H9 (cell line): ENCODE measurements at regions not wholly inside any gene's neighbourhood (a gene's known extent, or its start where the extent isn't known, plus 50 kb on each side); places are given as distances from the start of the nearest gene placed in this dataset.

Experiments
- DNase-seq: peaks from one replicate; pipeline ENCODE4 v3.0.0-alpha.2; 2017
- H2AFZ ChIP-seq: one replicate; pipeline ENCODE4 v1.6.1; 2013; ENCODE audit warnings: mild to moderate bottlenecking, low read length, control low read depth, moderate library complexity
- H2AK5ac ChIP-seq: 2 replicates; pipeline ENCODE4 v1.6.1; 2013; ENCODE audit warnings: low read length, control low read depth, mixed read lengths; ENCODE audit not compliant: insufficient read length
- H2BK120ac ChIP-seq: one replicate; pipeline ENCODE4 v1.6.1; 2013; ENCODE audit warnings: low read depth, mild to moderate bottlenecking, low read length, control low read depth, inconsistent platforms; ENCODE audit not compliant: poor library complexity, severe bottlenecking
- H2BK12ac ChIP-seq: 2 replicates; pipeline ENCODE4 v1.6.1; 2013; ENCODE audit warnings: low read length, control low read depth, mixed read lengths, low read depth; ENCODE audit not compliant: insufficient read length
- H2BK15ac ChIP-seq: 2 replicates; pipeline ENCODE4 v1.6.1; 2013; ENCODE audit warnings: low read depth, low read length, control low read depth
- H2BK20ac ChIP-seq: one replicate; pipeline ENCODE4 v1.6.1; 2013; ENCODE audit warnings: low read depth, mild to moderate bottlenecking, low read length, control low read depth, inconsistent platforms; ENCODE audit not compliant: poor library complexity, severe bottlenecking
- H2BK5ac ChIP-seq: 2 replicates; pipeline ENCODE4 v1.6.1; 2013; ENCODE audit warnings: low read length, control low read depth, mixed read lengths; ENCODE audit not compliant: insufficient read length
- H3K14ac ChIP-seq: 2 replicates; pipeline ENCODE4 v1.6.1; 2013; ENCODE audit warnings: low read length, control low read depth; ENCODE audit not compliant: insufficient read depth
- H3K18ac ChIP-seq: 2 replicates; pipeline ENCODE4 v1.6.1; 2013; ENCODE audit warnings: low read depth, mild to moderate bottlenecking, mixed read lengths, low read length, control low read depth; ENCODE audit not compliant: insufficient read length
- H3K23ac ChIP-seq: 2 replicates; pipeline ENCODE4 v1.6.1; 2013; ENCODE audit warnings: low read length, control low read depth, mixed read lengths, low read depth; ENCODE audit not compliant: insufficient read length
- H3K23me2 ChIP-seq: 2 replicates; pipeline ENCODE4 v1.6.1; 2013; ENCODE audit warnings: low read depth, mild to moderate bottlenecking, mixed read lengths, low read length, control low read depth; ENCODE audit not compliant: insufficient read length, poor library complexity, severe bottlenecking
- H3K27ac ChIP-seq: 2 replicates; pipeline ENCODE4 v1.5.1; 2013; ENCODE audit warnings: low read length, control low read depth, mixed read lengths, low read depth; ENCODE audit not compliant: insufficient read length
- H3K27me3 ChIP-seq: 2 replicates; pipeline ENCODE4 v1.6.1; 2013; ENCODE audit warnings: low read length, control low read depth, inconsistent platforms; ENCODE audit not compliant: insufficient read depth
- H3K4ac ChIP-seq: 2 replicates; pipeline ENCODE4 v1.6.1; 2013; ENCODE audit warnings: low read depth, mild to moderate bottlenecking, control low read depth, inconsistent platforms, low read length, moderate library complexity
- H3K4me1 ChIP-seq: 2 replicates; pipeline ENCODE4 v1.6.1; 2013; ENCODE audit warnings: low read length, control low read depth, inconsistent platforms; ENCODE audit not compliant: insufficient read depth
- H3K4me2 ChIP-seq: 2 replicates; pipeline ENCODE4 v1.6.1; 2013; ENCODE audit warnings: low read length, control low read depth, mixed read lengths; ENCODE audit not compliant: insufficient read length, insufficient read depth
- H3K56ac ChIP-seq: 2 replicates; pipeline ENCODE4 v1.6.1; 2013; ENCODE audit warnings: low read depth, mild to moderate bottlenecking, mixed read lengths, low read length, control low read depth; ENCODE audit not compliant: insufficient read length
- H3K79me1 ChIP-seq: 2 replicates; pipeline ENCODE4 v1.6.1; 2013; ENCODE audit warnings: low read depth, mild to moderate bottlenecking, moderate library complexity, low read length, control low read depth, inconsistent platforms; ENCODE audit not compliant: insufficient read depth, poor library complexity, severe bottlenecking
- H3K79me2 ChIP-seq: 2 replicates; pipeline ENCODE4 v1.6.1; 2013; ENCODE audit warnings: low read length, control low read depth, inconsistent platforms; ENCODE audit not compliant: insufficient read depth
- H3K9ac ChIP-seq: 2 replicates; pipeline ENCODE4 v1.6.1; 2013; ENCODE audit warnings: low read length, control low read depth, mixed read lengths; ENCODE audit not compliant: insufficient read length; ENCODE audit errors: extremely low read depth
- H3K9me3 ChIP-seq: one replicate; pipeline ENCODE4 v1.6.1; 2013; ENCODE audit warnings: low read depth, low read length, inconsistent platforms; ENCODE audit not compliant: control insufficient read depth
- H3T11ph ChIP-seq: one replicate; pipeline ENCODE4 v1.6.1; 2013; ENCODE audit warnings: mild to moderate bottlenecking, low read length, control low read depth, inconsistent platforms
- H4K20me1 ChIP-seq: one replicate; pipeline ENCODE4 v1.6.1; 2013; ENCODE audit not compliant: control insufficient read depth, insufficient read length, insufficient read depth
- H4K5ac ChIP-seq: 2 replicates; pipeline ENCODE4 v1.6.1; 2013; ENCODE audit warnings: low read depth, mild to moderate bottlenecking, mixed read lengths, low read length, control low read depth; ENCODE audit not compliant: insufficient read length
- H4K8ac ChIP-seq: replicated peaks from 2 replicates; pipeline ENCODE4 v1.6.1; 2013; ENCODE audit warnings: low read length, control low read depth, mixed read lengths, low read depth; ENCODE audit not compliant: insufficient read length
- H4K91ac ChIP-seq: 2 replicates; pipeline ENCODE4 v1.6.1; 2013; ENCODE audit warnings: low read depth, mild to moderate bottlenecking, moderate library complexity, mixed read lengths, low read length, control low read depth; ENCODE audit not compliant: insufficient read length
- H3K27ac Mint-ChIP-seq, 3 experiments: 2 replicates in 2 of 3; 3 replicates in 1 of 3; pipeline ENCODE4 v1.8.0; 2020 to 2021; ENCODE audit warnings: mixed read lengths in 3 of 3, mild to moderate bottlenecking in 1 of 3, moderate library complexity in 1 of 3
- H3K27me3 Mint-ChIP-seq: 2 replicates; pipeline ENCODE4 v1.8.0; 2021; ENCODE audit warnings: low read depth, mild to moderate bottlenecking, moderate library complexity, mixed read lengths
- H3K36me3 Mint-ChIP-seq, 3 experiments: 2 replicates in 2 of 3; 3 replicates in 1 of 3; pipeline ENCODE4 v1.8.0; 2020 to 2021; ENCODE audit warnings: low read depth in 3 of 3, mixed read lengths in 3 of 3; ENCODE audit not compliant: insufficient read depth in 1 of 3
- H3K4me1 Mint-ChIP-seq, 2 experiments: 2 replicates each; pipeline ENCODE4 v1.8.0; 2020; ENCODE audit warnings: mixed read lengths in 2 of 2
- H3K4me3 Mint-ChIP-seq, 2 experiments: 2 replicates in 1 of 2; 3 replicates in 1 of 2; pipeline ENCODE4 v1.8.0; 2020 to 2021; ENCODE audit warnings: mild to moderate bottlenecking in 2 of 2, mixed read lengths in 2 of 2, moderate library complexity in 1 of 2
- H3K9me3 Mint-ChIP-seq, 2 experiments: 2 replicates in 1 of 2; 3 replicates in 1 of 2; pipeline ENCODE4 v1.8.0; 2020; ENCODE audit warnings: mild to moderate bottlenecking in 2 of 2, mixed read lengths in 2 of 2, moderate library complexity in 1 of 2
- WGBS: extraction: QIAGEN DNeasy Blood & Tissue Kit; methylation state at CpG from one replicate; pipeline ENCODE4 v1.1.7; 2013; ENCODE audit warnings: missing lambda C conversion rate, low lambda C conversion rate, mixed read lengths; ENCODE audit not compliant: insufficient read length; ENCODE audit errors: extremely low coverage; 5-methylcytosine and 5-hydroxymethylcytosine counted together
- TF ChIP-seq, protein P1 (sequence below): fragments of 200-600 bp; sonication (generic); conservative IDR thresholded peaks from 3 replicates; pipeline ENCODE4 v1.8.0; 2021; ENCODE audit warnings: antibody characterized with exemption, mild to moderate bottlenecking

DNA sequence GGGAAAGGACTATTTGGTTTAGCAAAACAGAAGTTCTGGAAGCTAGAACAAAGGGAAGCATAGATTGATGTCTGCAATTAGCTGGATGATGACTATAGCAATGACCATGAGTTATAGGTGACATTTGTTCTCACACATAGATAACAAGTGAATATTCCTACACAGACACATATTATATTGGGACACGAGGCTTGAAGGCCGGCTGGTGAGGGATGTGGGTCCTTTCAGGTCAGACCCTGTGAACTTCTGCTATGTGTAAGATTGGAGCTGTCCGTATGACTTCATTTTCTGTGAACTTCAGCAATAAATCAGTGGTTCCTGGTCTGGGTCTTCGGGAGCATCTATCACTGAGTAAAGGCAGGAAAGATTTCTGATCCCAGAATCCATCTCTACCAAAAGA is 253.6 kb upstream of the CFAP20DC start:
- Histone ChIP-seq H4K5ac (no peak overlapping the region), H2BK20ac (no peak overlapping the region), H3K4me2 (no peak overlapping the region), H3T11ph (no peak overlapping the region), H2AK5ac (no peak overlapping the region), H2BK12ac (no peak overlapping the region), H3K56ac (no peak overlapping the region), H3K79me2 (no peaks in the 10 kb centered on the region), H3K79me1 (no peaks in the 10 kb centered on the region), H3K23ac (no peak overlapping the region), H2BK5ac (no peak overlapping the region), H3K27me3 (no peaks in the 10 kb centered on the region), H3K27ac (no peak overlapping the region), H2BK120ac (no peak overlapping the region), H3K14ac (no peak overlapping the region), H3K9ac (no peak overlapping the region), H3K4ac (no peak overlapping the region), H4K20me1 (no peaks in the 10 kb centered on the region), H3K23me2 (no peaks in the 10 kb centered on the region), H4K91ac (no peak overlapping the region), H3K9me3 (no peaks in the 10 kb centered on the region), H4K8ac (no peak overlapping the region), H2AFZ (no peak overlapping the region), H3K18ac (no peak overlapping the region), H3K4me1 (no peaks in the 10 kb centered on the region), H2BK15ac (no peak overlapping the region)
- Mint-ChIP-seq H3K36me3 (no peaks in the 10 kb centered on the region), H3K4me3 (no peak overlapping the region), H3K27me3 (no peaks in the 10 kb centered on the region; the same call in 1 of the 2 replicates), H3K9me3 (no peaks in the 10 kb centered on the region; a peak in 1 of 5 replicates), H3K4me1 (no peaks in the 10 kb centered on the region), H3K27ac (no peak overlapping the region; a peak in 1 of 7 replicates)
- no peak for DNase-seq
- TF ChIP-seq, protein P1, sequence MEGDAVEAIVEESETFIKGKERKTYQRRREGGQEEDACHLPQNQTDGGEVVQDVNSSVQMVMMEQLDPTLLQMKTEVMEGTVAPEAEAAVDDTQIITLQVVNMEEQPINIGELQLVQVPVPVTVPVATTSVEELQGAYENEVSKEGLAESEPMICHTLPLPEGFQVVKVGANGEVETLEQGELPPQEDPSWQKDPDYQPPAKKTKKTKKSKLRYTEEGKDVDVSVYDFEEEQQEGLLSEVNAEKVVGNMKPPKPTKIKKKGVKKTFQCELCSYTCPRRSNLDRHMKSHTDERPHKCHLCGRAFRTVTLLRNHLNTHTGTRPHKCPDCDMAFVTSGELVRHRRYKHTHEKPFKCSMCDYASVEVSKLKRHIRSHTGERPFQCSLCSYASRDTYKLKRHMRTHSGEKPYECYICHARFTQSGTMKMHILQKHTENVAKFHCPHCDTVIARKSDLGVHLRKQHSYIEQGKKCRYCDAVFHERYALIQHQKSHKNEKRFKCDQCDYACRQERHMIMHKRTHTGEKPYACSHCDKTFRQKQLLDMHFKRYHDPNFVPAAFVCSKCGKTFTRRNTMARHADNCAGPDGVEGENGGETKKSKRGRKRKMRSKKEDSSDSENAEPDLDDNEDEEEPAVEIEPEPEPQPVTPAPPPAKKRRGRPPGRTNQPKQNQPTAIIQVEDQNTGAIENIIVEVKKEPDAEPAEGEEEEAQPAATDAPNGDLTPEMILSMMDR: no peak
- no CpG with 5 or more reads among the region's 4 CpGs for WGBS
